ENCODE measurements at regions not wholly inside any gene's neighbourhood (a gene's known extent, or its start where the extent isn't known, plus 50 kb on each side); places are given as distances from the start of the nearest gene placed in this dataset.

DNA sequence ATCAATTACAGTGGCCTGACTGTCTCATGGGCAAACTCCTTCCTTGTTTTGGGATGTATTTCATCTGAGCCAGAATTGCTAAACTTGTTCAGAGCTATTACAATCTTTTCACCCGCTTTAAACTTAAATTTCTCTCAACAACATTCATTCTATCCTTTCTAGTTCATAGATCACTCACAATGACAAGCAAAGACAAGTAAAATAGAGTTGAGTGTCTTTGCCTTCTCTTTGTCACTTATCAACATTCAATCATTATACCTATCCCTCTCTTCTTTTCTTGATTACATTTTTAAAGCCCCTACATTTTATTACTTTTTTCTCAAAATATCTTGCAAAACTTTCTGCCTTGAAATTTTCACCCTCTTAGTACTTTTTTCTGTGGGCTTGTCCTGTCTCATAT, 1113.1 kb downstream of the PCDH17 start:
- H3K27ac ChIP-seq (ENCODE audit: low read depth, low read length): no peak overlapping the region
- WGBS (ENCODE audit: insufficient coverage): no CpG with 5 or more reads among the region's 1 CpG
- no peak overlapping the region for H3K4me3 ChIP-seq (ENCODE audit: low read depth, low read length)
- no peaks in the 10 kb centered on the region for H3K27me3 ChIP-seq (ENCODE audit: control insufficient read depth, insufficient read depth, low read length)
- no peaks in the 10 kb centered on the region for H3K36me3 ChIP-seq (ENCODE audit: control insufficient read depth, insufficient read depth, low read length)
- no peaks in the 10 kb centered on the region for H3K4me1 ChIP-seq (ENCODE audit: control insufficient read depth, insufficient read depth, low read length)
- no peak for DNase-seq (ENCODE audit: low read depth in 4 of 6, low spot score in 6 of 6)
- no peaks in the 10 kb centered on the region for H3K9me3 ChIP-seq (ENCODE audit: control insufficient read depth, insufficient read depth, low read length)

DNA sequence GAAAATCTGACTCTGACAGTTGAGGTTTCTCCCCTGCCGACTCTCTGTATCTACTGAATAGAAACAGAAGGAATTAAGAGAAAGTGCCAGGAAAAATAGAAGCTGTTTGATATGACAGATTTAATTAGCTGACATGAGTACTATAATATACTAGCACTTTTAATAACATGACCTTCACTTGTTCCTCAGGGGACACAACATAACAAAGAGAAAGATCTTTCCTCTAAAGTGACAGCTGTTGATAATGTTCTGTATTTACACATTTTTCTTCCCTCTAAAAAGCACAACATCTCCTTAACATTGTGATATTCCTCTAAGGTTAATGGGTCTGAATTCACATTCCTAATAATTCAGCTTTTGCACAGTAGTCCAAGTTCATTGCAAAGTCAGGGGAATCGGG, 1136.0 kb downstream of the PCDH17 start:
- Histone ChIP-seq H3K36me3 (ENCODE audit: control insufficient read depth, insufficient read depth, low read length) (no peaks in the 10 kb centered on the region), H3K4me1 (ENCODE audit: control insufficient read depth, insufficient read depth, low read length) (no peaks in the 10 kb centered on the region), H3K9me3 (ENCODE audit: control insufficient read depth, insufficient read depth, low read length) (no peaks in the 10 kb centered on the region), H3K4me3 (ENCODE audit: low read depth, low read length) (no peak overlapping the region), H3K27me3 (ENCODE audit: control insufficient read depth, insufficient read depth, low read length) (no peaks in the 10 kb centered on the region), H3K27ac (ENCODE audit: low read depth, low read length) (no peak overlapping the region)
- WGBS (ENCODE audit: insufficient coverage): no CpG with 5 or more reads among the region's 2 CpGs
- peak in 1 of 6 donors; percentile 25 for DNase-seq (ENCODE audit: low read depth in 4 of 6, low spot score in 6 of 6)

DNA sequence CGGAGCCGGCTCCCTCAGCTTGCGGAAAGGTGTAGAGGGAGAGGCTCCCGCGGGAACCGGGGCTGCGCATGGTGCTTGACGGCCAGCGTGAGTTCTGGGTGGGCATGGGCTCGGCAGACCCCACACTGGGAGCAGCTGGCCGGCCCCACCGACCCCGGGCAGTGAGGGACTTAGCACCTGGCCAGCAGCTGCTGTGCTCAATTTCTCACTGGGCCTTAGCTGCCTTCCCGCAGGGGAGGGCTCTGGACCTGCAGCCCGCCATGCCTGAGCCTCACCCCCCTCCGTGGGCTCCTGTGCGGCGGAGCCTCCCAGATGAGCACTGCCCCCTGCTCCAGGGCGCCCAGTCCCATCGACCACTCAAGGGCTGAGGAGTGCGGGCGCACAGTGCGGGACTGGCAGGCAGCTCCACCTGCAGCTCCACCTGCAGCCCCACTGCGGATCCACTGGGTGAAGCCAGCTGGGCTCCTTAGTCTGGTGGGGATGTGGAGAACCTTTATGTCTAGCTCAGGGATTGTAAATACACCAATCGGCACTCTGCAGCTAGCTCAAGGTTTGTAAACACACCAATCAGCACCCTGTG, 1141.8 kb downstream of the PCDH17 start:
- 98% methylated on average over 19 of the region's 25 CpGs for WGBS (ENCODE audit: insufficient coverage)

DNA sequence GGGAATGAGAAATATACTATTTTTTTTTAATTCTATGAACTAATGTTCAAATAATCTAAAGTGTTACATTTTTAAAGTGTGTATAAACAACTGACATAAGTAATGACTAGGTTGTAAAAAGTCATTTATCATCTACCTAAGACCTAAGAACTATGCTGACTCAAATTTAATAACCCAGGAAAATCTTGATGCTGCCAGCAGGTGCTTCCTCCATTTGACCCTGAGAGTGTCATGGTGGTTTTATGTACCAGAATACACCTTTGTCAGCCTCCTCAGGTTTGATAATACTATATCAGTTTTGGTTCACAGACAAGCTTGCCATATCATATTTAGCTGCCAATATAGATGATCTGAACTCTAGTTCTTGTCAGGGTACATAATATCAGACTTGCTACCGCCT, 1151.2 kb downstream of the PCDH17 start:
- Histone ChIP-seq H3K9me3 (ENCODE audit: control insufficient read depth, insufficient read depth, low read length) (peaks cover 2% of the 10 kb centered on the region), H3K36me3 (ENCODE audit: control insufficient read depth, insufficient read depth, low read length) (no peaks in the 10 kb centered on the region), H3K4me1 (ENCODE audit: control insufficient read depth, insufficient read depth, low read length) (no peaks in the 10 kb centered on the region), H3K27ac (ENCODE audit: low read depth, low read length) (no peak overlapping the region), H3K27me3 (ENCODE audit: control insufficient read depth, insufficient read depth, low read length) (no peaks in the 10 kb centered on the region), H3K4me3 (ENCODE audit: low read depth, low read length) (no peak overlapping the region)
- no CpG with 5 or more reads among the region's 1 CpG for WGBS (ENCODE audit: insufficient coverage)
- DNase-seq (ENCODE audit: low read depth in 4 of 6, low spot score in 6 of 6): no peak

More for the DNA sequence above, 1141.8 kb downstream of the PCDH17 start:
- H3K4me1 ChIP-seq (ENCODE audit: control insufficient read depth, insufficient read depth, low read length): no peaks in the 10 kb centered on the region
- H3K9me3 ChIP-seq (ENCODE audit: control insufficient read depth, insufficient read depth, low read length): no peaks in the 10 kb centered on the region
- H3K4me3 ChIP-seq (ENCODE audit: low read depth, low read length): no peak overlapping the region
- H3K27ac ChIP-seq (ENCODE audit: low read depth, low read length): no peak overlapping the region
- no peaks in the 10 kb centered on the region for H3K27me3 ChIP-seq (ENCODE audit: control insufficient read depth, insufficient read depth, low read length)
- DNase-seq (ENCODE audit: low read depth in 4 of 6, low spot score in 6 of 6): no peak
- no peaks in the 10 kb centered on the region for H3K36me3 ChIP-seq (ENCODE audit: control insufficient read depth, insufficient read depth, low read length)

DNA sequence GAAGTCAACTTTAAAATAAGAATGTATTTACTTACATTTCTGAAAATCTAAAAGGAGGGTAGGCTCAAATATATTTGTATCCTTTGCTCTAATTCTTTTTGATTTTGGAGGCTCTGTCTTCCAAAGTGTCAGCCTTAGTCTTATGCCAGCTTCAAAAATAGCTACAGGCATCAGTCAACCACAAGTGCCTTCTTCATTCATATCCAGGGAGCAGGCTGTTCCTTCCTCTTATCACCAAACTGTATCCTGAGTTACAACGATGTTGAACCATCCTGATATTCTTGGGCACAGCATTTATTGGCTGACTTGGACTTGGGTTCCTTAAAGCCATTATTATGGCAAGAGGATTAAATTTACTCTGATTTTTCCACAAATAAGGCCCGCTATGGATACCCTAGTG, 1161.3 kb downstream of the PCDH17 start:
- Histone ChIP-seq H3K4me3 (ENCODE audit: low read depth, low read length) (no peak overlapping the region), H3K4me1 (ENCODE audit: control insufficient read depth, insufficient read depth, low read length) (no peaks in the 10 kb centered on the region)
- no CpG with 5 or more reads among the region's 2 CpGs for whole genome bisulfite sequencing (ENCODE audit: insufficient coverage)

DNA sequence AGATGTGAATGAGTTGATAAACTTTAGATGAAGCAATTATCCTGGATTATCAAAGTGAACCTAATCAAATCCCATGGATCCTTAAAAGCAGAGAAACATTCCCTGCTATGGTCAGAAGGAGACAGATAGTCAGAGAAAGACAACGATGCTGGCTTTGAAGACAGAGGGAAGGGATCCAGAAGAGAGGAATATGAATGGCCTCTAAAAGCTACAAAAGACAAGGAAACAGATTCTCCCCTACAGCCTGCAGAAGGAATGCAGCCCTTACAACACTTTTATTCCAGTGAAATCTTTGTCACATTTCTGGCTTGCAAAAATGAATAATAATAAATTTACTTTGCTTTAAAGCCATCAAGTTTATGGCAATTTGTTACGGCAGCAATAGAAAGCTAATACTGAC, 1164.2 kb downstream of the PCDH17 start:
- WGBS (ENCODE audit: insufficient coverage): no CpG with 5 or more reads among the region's 2 CpGs
- no peaks in the 10 kb centered on the region for H3K4me1 ChIP-seq (ENCODE audit: control insufficient read depth, insufficient read depth, low read length)
- H3K9me3 ChIP-seq (ENCODE audit: control insufficient read depth, insufficient read depth, low read length): no peaks in the 10 kb centered on the region
- H3K36me3 ChIP-seq (ENCODE audit: control insufficient read depth, insufficient read depth, low read length): no peaks in the 10 kb centered on the region
- no peak overlapping the region for H3K27ac ChIP-seq (ENCODE audit: low read depth, low read length)
- H3K27me3 ChIP-seq (ENCODE audit: control insufficient read depth, insufficient read depth, low read length): no peaks in the 10 kb centered on the region
- DNase-seq (ENCODE audit: low read depth in 4 of 6, low spot score in 6 of 6): no peak
- H3K4me3 ChIP-seq (ENCODE audit: low read depth, low read length): no peak overlapping the region

More for the DNA sequence above, 1161.3 kb downstream of the PCDH17 start:
- no peaks in the 10 kb centered on the region for H3K36me3 ChIP-seq (ENCODE audit: control insufficient read depth, insufficient read depth, low read length)
- H3K27ac ChIP-seq (ENCODE audit: low read depth, low read length): no peak overlapping the region
- H3K9me3 ChIP-seq (ENCODE audit: control insufficient read depth, insufficient read depth, low read length): no peaks in the 10 kb centered on the region
- no peaks in the 10 kb centered on the region for H3K27me3 ChIP-seq (ENCODE audit: control insufficient read depth, insufficient read depth, low read length)
- no peak for DNase-seq (ENCODE audit: low read depth in 4 of 6, low spot score in 6 of 6)

DNA sequence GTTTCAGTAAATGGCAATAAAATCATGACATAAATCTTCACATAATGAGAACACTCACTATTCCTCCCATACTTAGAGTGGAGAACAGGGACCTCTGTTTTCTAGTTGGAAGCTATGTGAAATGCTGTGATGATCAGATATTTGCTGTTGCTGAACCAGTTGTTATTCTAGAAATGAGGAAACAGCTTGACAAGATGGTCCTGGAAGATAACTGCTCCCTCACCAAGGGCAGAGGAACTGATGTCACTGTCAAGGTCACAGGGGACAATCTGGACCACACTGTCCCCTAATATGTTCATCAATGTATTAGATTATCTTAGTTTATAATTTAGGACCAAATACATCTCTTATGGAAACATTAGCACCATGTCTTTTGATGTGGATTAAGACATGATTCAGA, 1173.3 kb downstream of the PCDH17 start:
- H3K9me3 ChIP-seq (ENCODE audit: control insufficient read depth, insufficient read depth, low read length): no peaks in the 10 kb centered on the region
- DNase-seq (ENCODE audit: low read depth in 4 of 6, low spot score in 6 of 6): no peak
- H3K27me3 ChIP-seq (ENCODE audit: control insufficient read depth, insufficient read depth, low read length): no peaks in the 10 kb centered on the region
- no peak overlapping the region for H3K27ac ChIP-seq (ENCODE audit: low read depth, low read length)
- no peaks in the 10 kb centered on the region for H3K4me1 ChIP-seq (ENCODE audit: control insufficient read depth, insufficient read depth, low read length)
- H3K4me3 ChIP-seq (ENCODE audit: low read depth, low read length): no peak overlapping the region
- no peaks in the 10 kb centered on the region for H3K36me3 ChIP-seq (ENCODE audit: control insufficient read depth, insufficient read depth, low read length)

DNA sequence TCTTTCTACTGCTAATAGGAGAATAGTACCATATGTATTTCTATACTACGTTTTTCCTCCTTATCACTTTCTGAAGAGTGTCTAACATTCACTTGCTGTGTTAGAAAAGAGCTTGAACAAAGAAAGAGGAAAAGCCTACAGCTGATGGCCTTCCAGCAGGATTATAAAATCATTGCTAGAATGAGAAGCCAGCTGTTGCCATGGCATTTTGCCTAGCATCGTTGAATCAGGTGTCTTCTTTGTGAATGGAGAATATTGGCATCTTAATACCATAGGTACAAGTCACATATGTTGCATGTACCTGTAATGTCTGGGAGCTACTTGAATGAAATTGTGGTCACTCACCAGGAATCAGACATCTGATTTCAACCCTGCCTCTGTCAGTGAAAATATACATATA, 1174.9 kb downstream of the PCDH17 start:
- Histone ChIP-seq H3K36me3 (ENCODE audit: control insufficient read depth, insufficient read depth, low read length) (no peaks in the 10 kb centered on the region), H3K9me3 (ENCODE audit: control insufficient read depth, insufficient read depth, low read length) (no peaks in the 10 kb centered on the region), H3K27me3 (ENCODE audit: control insufficient read depth, insufficient read depth, low read length) (no peaks in the 10 kb centered on the region), H3K4me1 (ENCODE audit: control insufficient read depth, insufficient read depth, low read length) (no peaks in the 10 kb centered on the region), H3K4me3 (ENCODE audit: low read depth, low read length) (no peak overlapping the region), H3K27ac (ENCODE audit: low read depth, low read length) (no peak overlapping the region)
- WGBS (ENCODE audit: insufficient coverage): no CpG with 5 or more reads among the region's 2 CpGs
- DNase-seq (ENCODE audit: low read depth in 4 of 6, low spot score in 6 of 6): peak in 2 of 6 donors; percentile 15 to 57

DNA sequence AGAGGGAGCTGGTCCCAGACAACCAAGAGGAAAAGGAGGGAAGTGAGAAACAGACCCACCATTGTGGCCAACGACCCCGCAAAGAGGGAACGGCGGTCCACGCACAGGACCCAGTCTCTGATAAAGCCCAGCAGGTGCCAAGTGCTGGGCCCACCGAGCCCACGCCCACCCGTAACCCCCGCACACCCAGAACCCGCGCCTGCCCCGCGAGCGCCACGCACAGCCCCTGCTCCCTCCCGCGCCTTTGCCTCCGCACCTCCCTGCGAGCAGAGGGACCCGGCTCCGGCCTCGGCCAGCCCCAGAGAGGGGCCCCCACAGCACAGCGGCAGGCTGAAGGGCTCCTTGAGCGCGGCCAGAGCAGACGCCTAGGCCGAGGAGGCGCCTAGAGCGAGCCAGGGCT, 1192.2 kb downstream of the PCDH17 start:
- no peak overlapping the region for H3K4me3 ChIP-seq (ENCODE audit: low read depth, low read length)
- H3K27ac ChIP-seq (ENCODE audit: low read depth, low read length): no peak overlapping the region
- H3K27me3 ChIP-seq (ENCODE audit: control insufficient read depth, insufficient read depth, low read length): no peaks in the 10 kb centered on the region
- no peaks in the 10 kb centered on the region for H3K4me1 ChIP-seq (ENCODE audit: control insufficient read depth, insufficient read depth, low read length)
- no peaks in the 10 kb centered on the region for H3K36me3 ChIP-seq (ENCODE audit: control insufficient read depth, insufficient read depth, low read length)
- 92% methylated on average over 16 of the region's 29 CpGs for WGBS (ENCODE audit: insufficient coverage)
- no peaks in the 10 kb centered on the region for H3K9me3 ChIP-seq (ENCODE audit: control insufficient read depth, insufficient read depth, low read length)
- DNase-seq (ENCODE audit: low read depth in 4 of 6, low spot score in 6 of 6): no peak

DNA sequence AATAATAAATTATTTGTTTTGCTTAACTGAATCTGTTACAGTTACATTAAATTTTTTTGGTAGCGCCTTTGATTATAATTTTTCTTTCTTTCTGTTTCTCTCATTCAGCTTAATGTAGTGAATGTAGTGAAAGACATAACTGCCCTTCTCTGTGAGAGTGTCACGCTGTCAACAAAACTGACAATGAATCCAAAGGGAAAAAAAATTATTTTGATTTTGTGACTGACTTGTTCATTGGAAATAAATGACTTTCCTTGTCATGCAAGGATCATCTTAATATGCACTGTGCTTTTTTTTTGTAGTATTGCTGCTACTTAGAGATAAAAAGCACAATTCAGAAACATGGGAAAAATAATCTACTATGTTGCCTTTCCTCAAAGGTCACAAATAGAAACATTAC, 1196.4 kb downstream of the PCDH17 start:
- WGBS (ENCODE audit: insufficient coverage): no CpG with 5 or more reads among the region's 2 CpGs
- Histone ChIP-seq H3K27me3 (ENCODE audit: control insufficient read depth, insufficient read depth, low read length) (no peaks in the 10 kb centered on the region), H3K4me1 (ENCODE audit: control insufficient read depth, insufficient read depth, low read length) (no peaks in the 10 kb centered on the region)

More for the DNA sequence above, 1196.4 kb downstream of the PCDH17 start:
- H3K9me3 ChIP-seq (ENCODE audit: control insufficient read depth, insufficient read depth, low read length): no peaks in the 10 kb centered on the region
- no peak for DNase-seq (ENCODE audit: low read depth in 4 of 6, low spot score in 6 of 6)
- H3K36me3 ChIP-seq (ENCODE audit: control insufficient read depth, insufficient read depth, low read length): no peaks in the 10 kb centered on the region
- no peak overlapping the region for H3K27ac ChIP-seq (ENCODE audit: low read depth, low read length)
- no peak overlapping the region for H3K4me3 ChIP-seq (ENCODE audit: low read depth, low read length)

All from spinal cord (tissue), 9 donors.